ENCODE measurements at regions not wholly inside any gene's neighbourhood (a gene's known extent, or its start where the extent isn't known, plus 50 kb on each side); places are given as distances from the start of the nearest gene placed in this dataset.
A peak's percentile ranks its signal among the peaks of the same experiment; 100 is the strongest.
"Not testable (repeated sequence)": the region's sequence is repeated elsewhere in the genome, so short reads cannot be mapped to it uniquely, and the experiment has no call there.

DNA sequence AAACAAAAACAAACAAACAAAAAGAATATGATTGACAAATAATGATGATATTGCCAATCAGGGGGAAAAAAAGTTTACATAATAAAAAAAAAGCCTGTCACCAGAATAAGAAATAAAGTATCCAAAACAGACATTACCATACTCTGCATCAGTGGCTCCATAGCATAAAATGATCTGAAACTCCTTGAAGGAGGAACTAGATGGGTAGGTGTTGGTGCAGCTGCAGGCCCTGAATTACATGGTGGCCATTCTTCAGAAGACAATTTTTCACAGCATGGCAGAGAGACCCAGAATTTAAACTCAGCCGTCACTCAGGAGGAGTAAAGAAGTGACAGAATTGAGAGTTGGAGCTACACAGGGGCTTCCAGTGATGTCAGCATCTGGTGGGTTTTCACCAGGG, 60.2 kb downstream of the GLUL start:
- H3K27ac ChIP-seq (ENCODE audit: low read depth, low read length) = no peak overlapping the region
- 97 to 100% (median 100%) methylated on average over 1 of the region's 1 CpG for WGBS, 3 donors

DNA sequence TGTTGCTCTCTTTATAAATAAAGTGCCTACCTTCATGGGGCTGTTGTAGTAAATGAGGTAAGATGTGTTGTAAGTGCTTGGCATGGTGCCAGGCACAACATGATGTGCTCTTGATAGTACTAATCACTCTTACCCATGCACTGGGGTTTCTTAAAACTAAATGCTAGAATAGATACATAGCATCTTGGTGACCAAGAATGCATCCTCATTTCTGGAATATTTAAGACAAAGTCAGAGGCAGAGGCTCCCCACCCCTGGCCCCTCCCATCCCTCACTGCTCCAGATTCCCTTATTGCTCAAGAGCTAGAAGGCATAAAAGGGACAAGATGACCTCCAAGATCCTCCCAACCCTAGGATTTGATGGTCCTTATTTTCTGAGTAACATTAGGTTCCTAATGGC, 61.3 kb downstream of the GLUL start:
- H3K27ac ChIP-seq (ENCODE audit: low read depth, low read length) = no peak overlapping the region

DNA sequence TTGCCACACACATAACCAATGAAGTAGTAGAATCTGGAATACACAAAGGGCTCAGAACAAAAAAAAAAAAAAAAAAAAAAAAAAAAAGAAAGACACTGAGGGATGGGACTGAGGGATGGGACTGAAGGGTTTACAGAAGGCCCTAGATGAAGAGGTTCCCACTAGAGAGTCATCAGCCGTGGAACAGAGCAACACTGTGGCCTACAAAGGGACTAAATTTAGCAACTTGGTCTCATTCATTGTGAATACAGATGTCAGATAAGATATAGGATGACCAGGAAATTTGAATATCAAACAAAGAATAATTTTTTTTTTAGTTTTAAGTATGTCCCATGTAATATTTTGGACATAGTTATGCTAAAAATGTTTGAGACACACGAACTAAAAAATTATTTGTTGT, 62.1 kb downstream of the GLUL start:
- no peak overlapping the region for H3K27ac ChIP-seq (ENCODE audit: low read depth, low read length)
- 45 to 74% (median 70%) methylated on average over 2 of the region's 2 CpGs for WGBS, 3 donors

DNA sequence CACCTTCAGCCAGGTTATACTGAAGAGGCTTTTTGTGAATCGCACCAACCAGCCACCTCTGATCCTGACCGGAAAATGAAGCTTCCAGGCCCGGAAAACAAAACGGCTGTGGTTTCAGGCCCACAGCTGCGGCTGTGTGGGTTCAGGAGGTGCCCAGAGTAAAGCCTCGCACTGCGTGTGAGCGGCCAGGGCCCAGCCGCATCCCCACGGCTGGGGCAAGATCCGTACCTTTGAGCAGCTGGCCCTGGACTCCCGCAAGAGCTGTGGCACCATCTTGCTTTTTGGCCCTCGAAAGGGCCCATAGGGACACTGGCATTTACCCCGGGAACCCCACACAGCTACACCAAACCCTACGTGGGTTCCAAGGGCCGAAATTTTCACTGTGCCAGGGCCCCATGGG, 63.0 kb downstream of the GLUL start:
- WGBS, 3 donors = 93 to 98% (median 95%) methylated on average over 16 of the region's 16 CpGs
- H3K27ac ChIP-seq (ENCODE audit: low read depth, low read length) = no peak overlapping the region

DNA sequence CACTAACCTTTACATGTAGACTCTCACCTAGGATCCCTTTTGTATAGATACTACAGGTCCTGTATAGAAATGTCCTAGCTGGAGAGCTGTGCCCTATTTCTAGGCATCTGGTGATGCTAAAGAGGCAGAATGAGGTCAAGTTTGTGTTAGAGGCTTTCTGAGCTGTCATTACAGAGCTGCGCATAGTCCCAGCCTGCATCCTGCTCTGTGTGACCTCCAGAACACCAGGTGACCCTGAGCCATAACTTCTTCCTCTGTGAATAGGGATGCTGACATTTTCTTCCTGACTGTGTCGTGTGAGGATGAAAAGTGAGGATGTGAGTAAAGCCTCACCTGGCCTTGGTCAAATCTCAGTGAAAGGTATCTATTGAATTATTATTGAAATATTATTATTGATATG, 66.3 kb downstream of the GLUL start:
- 85 to 87% (median 85%) methylated on average over 2 of the region's 2 CpGs for WGBS, 3 donors
- no peak overlapping the region for H3K27ac ChIP-seq (ENCODE audit: low read depth, low read length)

DNA sequence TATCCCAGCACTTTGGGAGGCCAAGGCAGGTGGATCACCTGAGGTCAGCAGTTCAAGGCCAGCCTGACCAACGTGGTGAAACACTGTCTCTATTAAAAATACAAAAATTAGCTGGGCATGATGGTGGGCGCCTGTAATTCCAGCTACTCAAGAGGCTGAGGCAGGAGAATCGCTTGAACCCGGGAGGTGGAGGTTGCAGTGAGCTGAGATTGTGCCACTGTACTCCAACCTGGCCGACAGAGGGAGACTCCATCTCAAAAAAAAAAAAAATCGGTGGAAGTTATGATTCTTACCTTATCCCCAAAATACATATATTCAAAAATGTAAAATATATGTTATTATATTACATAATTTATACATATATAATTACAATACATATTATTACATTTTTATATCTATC, 70.1 kb downstream of the GLUL start:
- H3K27ac ChIP-seq (ENCODE audit: low read depth, low read length) = not testable (repeated sequence)
- 75 to 89% (median 81%) methylated on average over 6 of the region's 6 CpGs for WGBS, 3 donors

DNA sequence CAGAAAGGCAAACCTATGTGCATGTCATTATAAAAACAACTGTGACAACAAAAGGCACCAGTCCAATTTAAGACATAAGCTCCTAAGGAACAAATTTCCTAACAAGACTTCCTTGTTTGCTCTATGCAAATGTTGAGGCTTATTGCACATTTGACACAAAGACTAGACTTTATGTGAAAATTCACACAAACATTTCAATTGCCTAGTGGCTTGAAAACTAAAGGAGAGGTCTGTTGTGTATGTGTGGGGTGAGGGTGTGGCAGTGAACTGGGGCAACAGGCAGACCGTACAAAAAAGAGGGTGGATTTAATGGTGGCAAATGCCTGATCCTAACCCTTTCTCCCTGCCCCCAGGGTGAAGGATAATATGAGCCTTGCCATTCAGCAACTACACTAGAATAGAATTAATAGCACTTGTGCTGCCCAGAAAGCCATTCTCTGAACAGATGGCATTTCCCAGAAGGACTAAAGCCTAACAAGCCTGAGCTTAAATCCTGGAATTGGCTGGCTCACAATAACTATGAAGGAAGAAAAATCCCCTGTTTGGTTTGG, 73.9 kb downstream of the GLUL start:
- no peak overlapping the region for H3K27ac ChIP-seq (ENCODE audit: low read depth, low read length)
- 27 to 65% (median 55%) methylated on average over 1 of the region's 1 CpG for WGBS, 3 donors

DNA sequence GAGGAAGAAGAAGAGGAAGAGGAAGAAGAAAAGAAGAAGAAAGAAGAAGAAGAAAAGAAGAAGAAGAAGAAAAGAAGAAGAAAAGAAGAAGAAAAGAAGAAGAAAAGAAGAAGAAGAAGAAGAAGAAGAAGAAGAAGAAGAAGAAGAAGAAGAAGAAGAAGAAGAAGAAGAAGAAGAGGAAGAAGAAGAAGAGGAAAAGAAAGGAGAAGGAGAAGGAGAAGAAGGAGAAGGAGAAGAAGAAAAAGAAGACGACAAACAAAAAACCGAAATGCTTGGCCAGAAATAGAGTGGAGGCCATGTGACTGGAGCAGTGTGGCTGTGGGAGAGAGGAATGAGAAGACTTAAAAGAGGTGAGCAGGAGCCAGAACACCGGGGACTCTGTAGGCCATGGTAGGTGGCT, 75.1 kb downstream of the GLUL start:
- 72 to 80% (median 73%) methylated on average over 3 of the region's 3 CpGs for WGBS, 3 donors

DNA sequence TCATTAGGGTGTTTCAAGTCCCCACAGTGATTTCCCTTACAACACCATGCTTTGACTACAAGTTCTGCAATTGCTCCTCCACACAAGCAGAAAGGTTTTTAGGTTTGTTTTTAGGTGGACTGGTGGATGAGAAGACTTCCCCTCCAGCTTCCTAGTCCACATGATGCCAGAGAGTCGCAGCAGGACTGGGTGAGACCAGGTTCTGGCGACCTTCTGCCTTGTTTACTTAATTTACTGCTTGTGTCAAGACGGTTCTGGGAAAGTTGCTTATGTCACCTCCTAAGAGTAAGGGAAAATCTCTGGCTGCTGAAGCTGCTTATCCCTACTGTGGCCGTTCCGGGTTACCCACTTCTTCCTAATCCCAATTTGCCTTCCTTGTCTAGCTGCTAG, 76.4 kb downstream of the GLUL start:
- 27 to 59% (median 47%) methylated on average over 5 of the region's 5 CpGs for WGBS, 3 donors
- no peak overlapping the region for H3K27ac ChIP-seq (ENCODE audit: low read depth, low read length)

More for the DNA sequence above, 75.1 kb downstream of the GLUL start:
- H3K27ac ChIP-seq (ENCODE audit: low read depth, low read length) = not testable (repeated sequence)

DNA sequence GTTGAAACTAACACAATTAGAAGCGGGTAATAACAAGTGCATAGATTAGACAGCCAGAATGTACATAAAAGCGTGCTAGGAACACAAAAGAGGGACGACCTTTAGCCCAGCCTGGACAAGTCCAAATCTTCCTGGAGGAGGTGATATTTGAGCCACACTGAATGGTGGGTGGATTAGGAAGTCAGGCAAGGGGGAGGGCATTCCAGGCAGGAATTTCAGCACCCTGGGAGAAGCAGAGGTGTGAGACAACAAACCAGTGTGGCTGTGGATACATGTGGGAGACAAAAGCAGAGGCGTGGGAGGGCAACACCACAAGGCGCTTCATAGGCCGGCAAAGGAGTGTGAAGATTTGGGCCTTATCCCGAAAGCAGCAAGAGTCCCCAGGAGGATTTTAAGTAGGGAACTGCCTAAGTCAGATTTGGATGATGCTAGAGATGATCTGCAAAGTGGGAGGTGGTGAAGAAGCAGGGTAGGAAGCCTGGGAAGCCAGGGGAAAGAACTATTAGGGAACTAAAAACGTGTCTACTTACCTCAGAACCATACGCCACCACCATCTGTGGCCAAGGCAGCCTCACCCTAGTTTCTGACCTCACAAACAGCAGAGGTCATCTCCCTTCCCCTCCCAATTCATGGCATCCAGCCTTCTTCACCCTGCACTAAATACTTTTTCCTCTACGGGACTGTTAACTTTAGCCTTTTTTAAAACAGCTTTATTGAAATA, 81.8 kb downstream of the GLUL start:
- H3K27ac ChIP-seq (ENCODE audit: low read depth, low read length) = no peak overlapping the region
- 69 to 78% (median 71%) methylated on average over 10 of the region's 10 CpGs for WGBS, 3 donors

DNA sequence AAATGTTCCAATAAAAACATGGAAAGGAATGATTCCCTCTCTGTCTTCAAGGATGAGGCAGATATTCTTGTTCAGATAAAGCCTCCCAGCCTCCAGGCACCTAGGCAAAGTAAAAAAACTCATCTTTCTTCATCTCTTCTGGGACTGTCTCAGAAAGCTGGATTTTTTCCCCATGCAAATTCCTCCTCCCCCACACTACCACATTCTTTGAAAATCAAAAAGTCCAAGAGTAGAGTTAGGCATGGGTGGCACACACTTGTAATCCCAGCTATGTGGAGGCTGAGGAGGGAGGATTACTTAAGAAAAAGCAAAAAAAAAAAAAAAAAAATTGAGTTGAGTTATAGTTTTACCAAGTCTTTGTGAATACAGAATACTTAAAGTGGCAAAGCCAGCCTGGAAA, 82.8 kb downstream of the GLUL start:
- H3K27ac ChIP-seq (ENCODE audit: low read depth, low read length) = no peak overlapping the region

DNA sequence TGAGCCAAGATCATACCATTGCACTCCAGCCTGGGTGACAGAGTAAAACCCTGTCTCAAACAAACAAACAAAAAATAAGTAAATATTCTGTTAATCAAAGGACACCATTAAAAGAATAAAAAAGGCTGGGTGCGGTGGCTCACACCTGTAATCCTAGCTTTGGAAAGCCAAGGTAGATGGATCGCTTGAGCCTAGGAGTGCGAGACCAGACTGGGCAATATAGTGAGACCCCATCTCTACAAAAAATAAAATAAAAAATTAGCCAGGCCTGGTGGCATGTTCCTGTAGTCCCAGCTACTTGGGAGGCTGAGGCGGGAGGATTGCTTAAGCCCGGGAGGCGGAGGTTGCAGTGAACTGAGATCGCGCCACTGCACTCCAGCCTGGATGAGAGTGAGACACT, 84.1 kb downstream of the GLUL start:
- H3K27ac ChIP-seq (ENCODE audit: low read depth, low read length) = not testable (repeated sequence)
- WGBS, 3 donors = 95 to 96% (median 96%) methylated on average over 8 of the region's 8 CpGs

DNA sequence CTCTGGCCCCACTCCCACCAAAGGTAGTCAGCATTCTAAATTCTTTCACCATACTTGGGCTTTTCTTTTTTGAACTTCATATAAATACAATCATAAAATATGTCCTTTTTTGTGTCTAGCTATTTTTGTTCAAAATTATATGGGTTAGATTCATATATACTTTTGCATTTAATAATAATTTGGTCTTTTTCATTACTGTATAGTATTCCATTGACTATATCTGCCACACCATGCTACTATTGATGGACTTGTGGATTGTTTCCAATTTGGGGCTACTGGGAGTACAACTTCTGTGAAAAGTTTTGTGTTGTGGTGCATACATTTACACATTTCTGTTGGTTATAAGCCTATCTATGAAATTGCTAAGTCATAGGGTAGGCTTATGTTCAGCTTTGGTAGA, 85.7 kb downstream of the GLUL start:
- H3K27ac ChIP-seq (ENCODE audit: low read depth, low read length) = no peak overlapping the region

DNA sequence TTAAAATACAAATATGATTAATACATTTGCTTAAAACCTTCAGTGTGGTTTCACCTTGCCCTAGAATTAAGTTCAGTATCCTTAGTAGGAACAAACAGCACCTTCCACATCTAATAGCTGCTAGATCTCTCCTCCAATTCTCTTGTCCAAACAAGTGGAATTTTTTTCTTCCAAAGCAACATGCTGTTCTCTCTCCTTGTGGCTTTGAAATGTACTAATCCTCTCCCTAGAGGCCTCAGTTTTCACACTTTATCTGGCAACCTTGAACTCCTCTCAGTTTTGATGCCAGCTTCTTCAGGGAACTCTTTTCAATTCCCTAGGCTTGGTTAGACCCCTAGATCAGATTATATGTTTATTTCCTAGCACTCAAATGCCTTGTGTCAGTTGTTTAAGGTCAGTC, 87.0 kb downstream of the GLUL start:
- H3K27ac ChIP-seq (ENCODE audit: low read depth, low read length) = no peak overlapping the region

DNA sequence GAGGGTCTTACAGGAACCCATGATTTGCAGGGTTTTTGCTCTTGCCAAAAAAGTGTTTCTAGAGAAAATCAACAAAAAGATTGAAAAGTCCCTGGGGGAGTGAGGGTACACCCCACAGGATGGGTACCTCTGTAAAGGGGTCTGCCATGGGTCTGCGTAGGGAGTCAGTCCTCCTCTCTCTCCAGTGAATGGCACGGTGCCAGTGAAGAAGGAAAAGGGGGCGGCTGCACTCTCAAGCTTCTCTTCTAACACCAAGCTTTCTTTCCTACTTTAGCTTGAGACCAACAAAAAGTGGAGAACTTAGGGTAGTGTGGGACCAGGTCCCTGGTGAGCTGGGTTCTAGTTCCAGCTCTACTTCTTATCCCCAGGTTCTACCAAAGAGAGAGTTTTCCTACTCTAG, 87.4 kb downstream of the GLUL start:
- peak overlapping the region; percentile 55 for H3K27ac ChIP-seq (ENCODE audit: low read depth, low read length)
- 57 to 80% (median 57%) methylated on average over 3 of the region's 3 CpGs for WGBS, 3 donors

DNA sequence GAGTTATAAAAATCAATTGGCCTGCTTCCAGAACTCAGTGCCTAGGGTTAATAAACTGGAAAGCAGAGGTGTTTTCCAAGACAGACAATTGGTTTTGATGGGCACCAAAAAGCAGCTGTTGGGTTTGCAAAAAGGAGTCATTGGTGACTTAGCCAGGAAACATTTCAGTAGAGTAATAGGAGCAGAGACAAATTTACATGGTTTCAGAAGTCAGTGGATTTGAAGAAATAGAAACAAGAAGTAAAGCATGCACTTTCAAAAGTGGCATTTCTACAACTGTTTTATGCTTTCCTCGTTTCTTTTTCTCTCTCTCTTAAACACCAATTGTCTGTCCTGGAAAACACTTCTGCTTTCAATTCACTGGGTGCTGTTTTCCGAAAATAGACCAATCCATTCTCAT, 87.8 kb downstream of the GLUL start:
- 34 to 65% (median 47%) methylated on average over 2 of the region's 2 CpGs for WGBS, 3 donors
- H3K27ac ChIP-seq (ENCODE audit: low read depth, low read length) = no peak overlapping the region

DNA sequence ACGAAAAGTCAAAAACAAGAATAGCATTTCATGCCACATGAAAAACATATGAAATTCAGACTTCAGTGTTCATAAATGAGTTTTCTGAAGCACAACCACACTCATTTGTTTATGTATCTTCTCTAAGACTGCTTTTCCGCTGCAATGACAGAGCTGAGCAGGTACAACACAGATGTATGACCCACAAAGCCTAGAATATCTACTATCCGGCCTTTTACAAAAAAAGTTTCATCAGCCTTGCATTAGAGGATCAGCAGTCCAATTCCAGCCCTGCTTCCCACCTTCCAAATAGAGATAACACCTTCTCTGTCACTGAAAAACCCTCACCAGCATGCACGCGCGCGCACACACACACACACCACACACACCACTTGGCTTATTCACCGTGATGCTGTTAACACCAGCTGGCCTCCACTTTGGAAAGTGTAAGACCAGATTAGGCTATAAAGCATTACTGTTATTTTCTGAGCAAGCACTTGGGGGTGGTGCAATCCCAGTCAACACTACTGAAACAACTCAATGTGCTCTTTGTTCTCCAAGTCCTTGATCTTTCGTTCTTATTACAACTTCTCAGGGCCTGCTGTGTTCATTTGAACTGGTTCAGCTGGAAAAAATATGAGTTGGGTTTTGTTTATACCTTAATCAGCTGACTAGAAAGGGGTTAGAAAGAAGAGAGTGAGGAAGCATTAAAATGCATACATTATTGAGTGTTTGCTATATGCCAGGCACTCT, 90.0 kb downstream of the GLUL start:
- H3K27ac ChIP-seq (ENCODE audit: low read depth, low read length) = no peak overlapping the region
- 81 to 90% (median 89%) methylated on average over 9 of the region's 9 CpGs for WGBS, 3 donors

DNA sequence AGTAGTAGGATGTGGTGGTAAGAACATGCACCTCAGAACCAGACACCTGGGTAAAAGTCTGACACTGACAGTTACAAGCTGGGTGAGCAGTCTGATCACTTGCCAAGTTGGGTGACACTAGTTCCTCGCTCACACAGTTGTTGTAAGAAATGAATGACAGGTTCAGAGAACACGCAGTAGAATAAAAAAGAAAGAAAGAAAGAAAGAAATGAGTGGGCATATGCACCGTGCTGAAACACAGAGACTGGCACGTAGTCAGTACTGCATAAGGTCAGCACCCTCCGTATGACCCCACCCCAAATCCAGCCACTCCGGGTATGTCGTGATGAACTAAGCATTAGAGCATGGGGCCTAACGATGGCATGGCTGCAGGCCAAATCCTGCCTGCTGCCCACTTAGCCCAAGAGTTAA, 90.6 kb downstream of the GLUL start:
- WGBS, 3 donors = 62 to 87% (median 72%) methylated on average over 8 of the region's 8 CpGs
- no peak overlapping the region for H3K27ac ChIP-seq (ENCODE audit: low read depth, low read length)

DNA sequence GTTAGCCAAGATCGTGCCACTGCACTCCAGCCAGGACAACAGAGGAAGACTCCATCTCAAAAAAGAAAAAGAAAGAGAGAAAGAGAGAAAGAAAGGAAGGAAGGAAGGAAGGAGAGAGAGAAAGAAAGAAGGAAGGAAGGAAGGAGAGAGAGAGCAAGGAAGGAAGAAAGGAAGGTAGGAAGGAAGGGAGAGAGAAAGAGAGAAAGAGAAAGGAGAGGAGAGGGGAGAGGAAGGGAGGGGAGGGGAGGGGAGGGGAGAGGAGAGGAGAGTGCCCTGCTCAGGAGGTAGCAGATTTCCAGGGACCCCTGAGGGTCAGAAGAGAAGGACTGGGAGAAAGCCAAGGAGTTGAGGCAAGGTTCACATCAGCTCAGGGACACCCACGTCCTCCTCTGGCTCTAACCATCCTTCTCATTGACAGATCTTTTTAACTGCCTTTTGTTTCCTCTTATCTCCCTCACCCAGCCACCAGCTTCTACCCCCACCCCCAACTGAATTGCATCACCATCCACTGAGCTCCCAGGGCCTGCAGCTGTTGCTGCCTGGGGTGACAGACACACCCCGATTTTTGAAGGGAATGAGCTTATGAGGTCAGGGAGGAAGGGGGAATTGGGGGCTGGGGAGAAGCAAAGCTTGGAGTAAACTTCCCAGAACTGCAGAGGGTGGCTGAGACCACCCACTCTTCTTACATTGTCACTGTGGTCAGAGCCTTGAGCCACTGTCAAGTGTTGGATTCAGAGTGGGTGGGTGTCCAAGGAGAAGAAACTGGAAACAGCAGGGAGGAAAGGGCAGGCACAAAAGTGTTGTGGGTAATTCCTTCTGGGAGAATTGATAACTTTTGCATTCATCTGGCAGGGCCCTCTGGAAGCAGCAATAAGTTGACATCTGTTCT, 91.6 kb downstream of the GLUL start:
- no peak overlapping the region for H3K27ac ChIP-seq (ENCODE audit: low read depth, low read length)
- 38 to 47% (median 41%) methylated on average over 3 of the region's 3 CpGs for WGBS, 3 donors
